ENCODE measurements at regions not wholly inside any gene's neighbourhood (a gene's known extent, or its start where the extent isn't known, plus 50 kb on each side); places are given as distances from the start of the nearest gene placed in this dataset.

- TF ChIP-seq CTCF (IDR thresholded peaks at IDR 0.05), result no peak
- no peak for TF ChIP-seq POLR2A (IDR thresholded peaks at IDR 0.05)
These were observed 487.6 kb upstream of the MBL2 start for GRCh38 chr10:53260213-53260612.

All from heart left ventricle (tissue), 13 donors.